ENCODE measurements at regions not wholly inside any gene's neighbourhood (a gene's known extent, or its start where the extent isn't known, plus 50 kb on each side); places are given as distances from the start of the nearest gene placed in this dataset.

DNA sequence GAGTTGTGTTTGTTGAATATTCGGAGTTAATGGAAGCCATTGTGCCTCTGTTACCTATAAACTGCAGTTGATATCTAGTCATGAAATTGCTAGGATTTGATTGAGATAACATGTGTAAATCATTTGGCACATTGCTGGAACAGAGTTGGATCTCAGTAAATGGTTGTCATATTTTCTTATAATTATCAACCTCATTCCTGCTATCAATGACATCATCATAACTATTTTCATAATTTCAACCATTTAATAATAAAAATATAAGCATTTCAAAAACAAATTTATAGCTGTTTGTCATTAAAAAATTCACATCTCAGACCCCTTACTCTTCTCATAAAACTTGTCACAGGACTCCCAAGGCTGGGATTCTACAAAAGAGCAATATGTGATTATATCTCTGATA lies 133.4 kb downstream of the PTGER3 start:
- no peak overlapping the region for H3K4me3 ChIP-seq (ENCODE audit: low read depth, low read length)
- H3K9me3 ChIP-seq = no peaks in the 10 kb centered on the region
- H3K4me1 ChIP-seq = no peaks in the 10 kb centered on the region
- no peak for TF ChIP-seq CTCF (IDR thresholded peaks at IDR 0.05; ENCODE audit: low read depth, low read length)
- no peaks in the 10 kb centered on the region for H3K36me3 ChIP-seq
- DNase-seq = no peak
- H3K27me3 ChIP-seq = no peaks in the 10 kb centered on the region

DNA sequence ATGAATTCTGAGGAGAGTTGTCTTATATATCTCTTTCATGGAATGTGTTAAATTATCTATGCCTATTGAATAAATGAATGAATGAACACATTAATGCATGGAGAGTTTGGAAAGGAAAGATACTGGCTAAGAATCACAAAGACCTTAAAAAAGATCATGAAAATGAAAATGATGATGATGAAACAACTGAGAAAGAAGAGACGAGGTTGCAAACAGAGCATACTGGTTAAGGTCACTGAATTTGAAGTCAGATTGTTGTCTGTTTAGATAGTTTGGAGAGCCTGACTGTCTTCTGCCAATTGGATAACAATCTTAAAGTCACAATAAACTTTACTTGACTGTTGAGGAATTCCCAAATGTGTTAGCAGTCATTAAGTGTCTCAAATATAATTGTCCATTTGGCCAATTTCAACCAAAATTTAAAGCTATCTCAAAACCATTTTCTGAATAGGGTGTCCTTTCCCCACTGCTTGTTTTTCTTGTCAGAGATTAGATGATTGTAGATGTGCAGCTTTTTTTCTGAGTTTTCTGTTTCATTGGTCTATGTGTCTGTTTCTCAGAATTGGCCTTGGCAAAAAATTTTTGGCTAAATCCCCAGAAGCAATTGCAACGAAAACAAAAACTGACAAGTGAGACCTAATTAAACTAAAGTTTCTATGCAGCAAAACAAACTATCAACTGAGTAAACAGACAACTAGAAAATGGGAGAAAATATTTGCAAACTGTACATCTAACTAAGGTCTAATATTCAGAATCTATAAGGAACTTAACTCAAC lies 132.2 kb downstream of the PTGER3 start:
- no peak for DNase-seq
- Histone ChIP-seq H3K27me3 (no peaks in the 10 kb centered on the region), H3K9me3 (no peaks in the 10 kb centered on the region), H3K36me3 (no peaks in the 10 kb centered on the region), H3K4me3 (ENCODE audit: low read depth, low read length) (no peak overlapping the region), H3K4me1 (no peaks in the 10 kb centered on the region)
- no peak for TF ChIP-seq CTCF (IDR thresholded peaks at IDR 0.05; ENCODE audit: low read depth, low read length)

GRCh38 chr1:70916034-70916427 lies 131.6 kb downstream of the PTGER3 start:
- H3K4me1 ChIP-seq = no peaks in the 10 kb centered on the region
- DNase-seq = no peak
- no peak for TF ChIP-seq CTCF (IDR thresholded peaks at IDR 0.05; ENCODE audit: low read depth, low read length)
- H3K27me3 ChIP-seq = no peaks in the 10 kb centered on the region
- H3K9me3 ChIP-seq = no peaks in the 10 kb centered on the region
- no peaks in the 10 kb centered on the region for H3K36me3 ChIP-seq
- no peak overlapping the region for H3K4me3 ChIP-seq (ENCODE audit: low read depth, low read length)

DNA sequence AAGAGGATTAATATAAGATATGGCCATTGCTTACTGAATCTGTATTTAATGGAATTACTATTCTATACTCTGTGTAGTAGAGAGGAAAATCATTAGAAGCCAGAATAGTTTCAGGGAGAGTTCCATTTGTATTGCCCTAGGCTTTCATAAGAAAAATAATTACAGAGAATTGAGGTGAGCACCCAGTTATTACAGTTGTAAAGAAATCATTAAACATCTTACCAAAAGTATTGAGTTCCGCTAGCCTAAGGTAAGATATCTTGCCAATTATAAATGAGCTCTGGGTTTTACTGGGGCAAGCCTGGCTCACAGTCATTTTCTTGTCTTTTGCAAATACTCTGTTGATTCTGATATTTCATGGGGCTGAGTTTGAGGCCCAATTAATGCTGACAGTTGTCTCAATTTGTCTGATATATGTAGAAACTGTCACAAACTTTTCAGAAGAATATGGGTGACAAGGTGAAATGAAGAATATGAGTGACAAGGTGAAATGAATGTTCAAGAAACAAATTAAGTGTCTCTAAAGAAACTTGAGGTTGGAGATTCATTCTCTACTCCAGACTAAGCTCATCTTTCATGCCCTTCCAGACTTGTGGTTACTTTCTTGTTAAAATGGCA lies 127.8 kb downstream of the PTGER3 start:
- Histone ChIP-seq H3K9me3 (no peaks in the 10 kb centered on the region), H3K4me1 (no peaks in the 10 kb centered on the region), H3K27me3 (no peaks in the 10 kb centered on the region), H3K36me3 (no peaks in the 10 kb centered on the region), H3K4me3 (ENCODE audit: low read depth, low read length) (no peak overlapping the region)
- no peak for DNase-seq
- no peak for TF ChIP-seq CTCF (IDR thresholded peaks at IDR 0.05; ENCODE audit: low read depth, low read length)

Measured in BE2C (cell line).